ENCODE measurements at regions not wholly inside any gene's neighbourhood (a gene's known extent, or its start where the extent isn't known, plus 50 kb on each side); places are given as distances from the start of the nearest gene placed in this dataset.
A peak's percentile ranks its signal among the peaks of the same experiment; 100 is the strongest.
"Not testable (repeated sequence)": the region's sequence is repeated elsewhere in the genome, so short reads cannot be mapped to it uniquely, and the experiment has no call there.

GRCh38 chr12:125860672-125861288 is 795.5 kb downstream of the AACS start:
- peaks cover 0 to 19% (median 2%) of the 10 kb centered on the region in 5 experiments for H3K27me3 ChIP-seq (replicated peaks in 2 of 5; ENCODE audit: control insufficient read depth in 4 of 5, insufficient read depth in 5 of 5, low read length in 4 of 5)
- H3K27ac ChIP-seq (ENCODE audit: insufficient read depth in 1 of 2, low read depth in 1 of 2, low read length in 2 of 2, poor library complexity in 1 of 2, severe bottlenecking in 2 of 2) = no peak overlapping the region
- no peaks in the 10 kb centered on the region for H3K36me3 ChIP-seq (ENCODE audit: control insufficient read depth in 4 of 4, insufficient read depth in 4 of 4, low read length in 3 of 4)
- WGBS (ENCODE audit: insufficient coverage) = 90% methylated on average over 15 of the region's 17 CpGs
- POLR2A ChIA-PET = no interaction called here
- DNase-seq = no peak
- H3K4me3 ChIP-seq (ENCODE audit: control insufficient read depth in 1 of 7, extremely low read depth in 1 of 7, insufficient read depth in 4 of 7, low read depth in 2 of 7, low read length in 6 of 7) = no peak overlapping the region
- peaks cover 0 to 22% (median 3%) of the 10 kb centered on the region in 5 experiments for H3K9me3 ChIP-seq (ENCODE audit: control extremely low read depth in 1 of 5, control insufficient read depth in 4 of 5, insufficient read depth in 2 of 5, low read depth in 1 of 5, low read length in 4 of 5)
- H3K4me1 ChIP-seq (ENCODE audit: control extremely low read depth in 1 of 4, control insufficient read depth in 4 of 4, insufficient read depth in 4 of 4, low read length in 3 of 4) = peaks cover 0 to 3% (median 0%) of the 10 kb centered on the region in 4 experiments
- CTCF ChIA-PET = no interaction called here

GRCh38 chr12:125861299-125862281 is 796.4 kb downstream of the AACS start:
- H3K4me3 ChIP-seq (ENCODE audit: control insufficient read depth in 1 of 7, extremely low read depth in 1 of 7, insufficient read depth in 4 of 7, low read depth in 2 of 7, low read length in 6 of 7) = peak overlapping the region in 1 of 7 experiments; percentile 20
- no peak overlapping the region for H3K27ac ChIP-seq (ENCODE audit: insufficient read depth in 1 of 2, low read depth in 1 of 2, low read length in 2 of 2, poor library complexity in 1 of 2, severe bottlenecking in 2 of 2)
- CTCF ChIA-PET = no interaction called here

GRCh38 chr12:125865236-125865635 is 800.0 kb downstream of the AACS start:
- H3K27ac ChIP-seq (ENCODE audit: insufficient read depth in 1 of 2, low read depth in 1 of 2, low read length in 2 of 2, poor library complexity in 1 of 2, severe bottlenecking in 2 of 2); POLR2A ChIA-PET; CTCF ChIA-PET; H3K4me1 ChIP-seq (ENCODE audit: control extremely low read depth in 1 of 4, control insufficient read depth in 4 of 4, insufficient read depth in 4 of 4, low read length in 3 of 4); H3K4me3 ChIP-seq (ENCODE audit: control insufficient read depth in 1 of 7, extremely low read depth in 1 of 7, insufficient read depth in 4 of 7, low read depth in 2 of 7, low read length in 6 of 7); DNase-seq; H3K36me3 ChIP-seq (ENCODE audit: control insufficient read depth in 4 of 4, insufficient read depth in 4 of 4, low read length in 3 of 4): not testable (repeated sequence)
- H3K27me3 ChIP-seq (replicated peaks in 2 of 5; ENCODE audit: control insufficient read depth in 4 of 5, insufficient read depth in 5 of 5, low read length in 4 of 5) = peaks cover 0 to 19% (median 0%) of the 10 kb centered on the region in 5 experiments
- 93% methylated on average over 4 of the region's 6 CpGs for WGBS (ENCODE audit: insufficient coverage)
- H3K9me3 ChIP-seq (ENCODE audit: control extremely low read depth in 1 of 5, control insufficient read depth in 4 of 5, insufficient read depth in 2 of 5, low read depth in 1 of 5, low read length in 4 of 5) = peaks cover 0 to 27% (median 3%) of the 10 kb centered on the region in 5 experiments

More at GRCh38 chr12:125861299-125862281, 796.4 kb downstream of the AACS start:
- 36% methylated on average over 50 of the region's 68 CpGs for WGBS (ENCODE audit: insufficient coverage)
- Histone ChIP-seq H3K27me3 (replicated peaks in 2 of 5; ENCODE audit: control insufficient read depth in 4 of 5, insufficient read depth in 5 of 5, low read length in 4 of 5) (peaks cover 0 to 19% (median 2%) of the 10 kb centered on the region in 5 experiments), H3K9me3 (ENCODE audit: control extremely low read depth in 1 of 5, control insufficient read depth in 4 of 5, insufficient read depth in 2 of 5, low read depth in 1 of 5, low read length in 4 of 5) (peaks cover 0 to 22% (median 3%) of the 10 kb centered on the region in 5 experiments), H3K36me3 (ENCODE audit: control insufficient read depth in 4 of 4, insufficient read depth in 4 of 4, low read length in 3 of 4) (no peaks in the 10 kb centered on the region), H3K4me1 (ENCODE audit: control extremely low read depth in 1 of 4, control insufficient read depth in 4 of 4, insufficient read depth in 4 of 4, low read length in 3 of 4) (peaks cover 0 to 3% (median 0%) of the 10 kb centered on the region in 4 experiments)
- peak; percentile 8 to 36 (median 35) for DNase-seq
- POLR2A ChIA-PET = no interaction called here

GRCh38 chr12:125871811-125872594 is 806.8 kb downstream of the AACS start:
- Histone ChIP-seq H3K27me3 (replicated peaks in 2 of 5; ENCODE audit: control insufficient read depth in 4 of 5, insufficient read depth in 5 of 5, low read length in 4 of 5) (peaks cover 0 to 2% (median 0%) of the 10 kb centered on the region in 5 experiments), H3K4me3 (ENCODE audit: control insufficient read depth in 1 of 7, extremely low read depth in 1 of 7, insufficient read depth in 4 of 7, low read depth in 2 of 7, low read length in 6 of 7) (no peak overlapping the region), H3K36me3 (ENCODE audit: control insufficient read depth in 4 of 4, insufficient read depth in 4 of 4, low read length in 3 of 4) (no peaks in the 10 kb centered on the region), H3K27ac (ENCODE audit: insufficient read depth in 1 of 2, low read depth in 1 of 2, low read length in 2 of 2, poor library complexity in 1 of 2, severe bottlenecking in 2 of 2) (no peak overlapping the region), H3K4me1 (ENCODE audit: control extremely low read depth in 1 of 4, control insufficient read depth in 4 of 4, insufficient read depth in 4 of 4, low read length in 3 of 4) (no peaks in the 10 kb centered on the region), H3K9me3 (ENCODE audit: control extremely low read depth in 1 of 5, control insufficient read depth in 4 of 5, insufficient read depth in 2 of 5, low read depth in 1 of 5, low read length in 4 of 5) (peaks cover 0 to 3% (median 0%) of the 10 kb centered on the region in 5 experiments)
- no peak for DNase-seq
- ChIA-PET CTCF (no interaction called here), POLR2A (no interaction called here)
- WGBS (ENCODE audit: insufficient coverage) = 100% methylated on average over 6 of the region's 9 CpGs

- DNase-seq = no peak
- no peaks in the 10 kb centered on the region for H3K4me1 ChIP-seq (ENCODE audit: control extremely low read depth in 1 of 4, control insufficient read depth in 4 of 4, insufficient read depth in 4 of 4, low read length in 3 of 4)
- CTCF ChIA-PET = no interaction called here
- no peaks in the 10 kb centered on the region for H3K36me3 ChIP-seq (ENCODE audit: control insufficient read depth in 4 of 4, insufficient read depth in 4 of 4, low read length in 3 of 4)
- POLR2A ChIA-PET = no interaction called here
- H3K9me3 ChIP-seq (ENCODE audit: control extremely low read depth in 1 of 5, control insufficient read depth in 4 of 5, insufficient read depth in 2 of 5, low read depth in 1 of 5, low read length in 4 of 5) = no peaks in the 10 kb centered on the region
- peaks cover 0 to 2% (median 0%) of the 10 kb centered on the region in 5 experiments for H3K27me3 ChIP-seq (replicated peaks in 2 of 5; ENCODE audit: control insufficient read depth in 4 of 5, insufficient read depth in 5 of 5, low read length in 4 of 5)
- H3K4me3 ChIP-seq (ENCODE audit: control insufficient read depth in 1 of 7, extremely low read depth in 1 of 7, insufficient read depth in 4 of 7, low read depth in 2 of 7, low read length in 6 of 7) = no peak overlapping the region
- H3K27ac ChIP-seq (ENCODE audit: insufficient read depth in 1 of 2, low read depth in 1 of 2, low read length in 2 of 2, poor library complexity in 1 of 2, severe bottlenecking in 2 of 2) = no peak overlapping the region
- WGBS (ENCODE audit: insufficient coverage) = 83% methylated on average over 3 of the region's 5 CpGs
Observed at GRCh38 chr12:125873016-125873415, 807.8 kb downstream of the AACS start.

- ChIA-PET CTCF (no interaction called here), POLR2A (no interaction called here)
- no peaks in the 10 kb centered on the region for H3K9me3 ChIP-seq (ENCODE audit: control extremely low read depth in 1 of 5, control insufficient read depth in 4 of 5, insufficient read depth in 2 of 5, low read depth in 1 of 5, low read length in 4 of 5)
- no peak for DNase-seq
- H3K4me1 ChIP-seq (ENCODE audit: control extremely low read depth in 1 of 4, control insufficient read depth in 4 of 4, insufficient read depth in 4 of 4, low read length in 3 of 4) = no peaks in the 10 kb centered on the region
- H3K27ac ChIP-seq (ENCODE audit: insufficient read depth in 1 of 2, low read depth in 1 of 2, low read length in 2 of 2, poor library complexity in 1 of 2, severe bottlenecking in 2 of 2) = no peak overlapping the region
- H3K27me3 ChIP-seq (replicated peaks in 2 of 5; ENCODE audit: control insufficient read depth in 4 of 5, insufficient read depth in 5 of 5, low read length in 4 of 5) = peaks cover 0 to 2% (median 0%) of the 10 kb centered on the region in 5 experiments
- H3K36me3 ChIP-seq (ENCODE audit: control insufficient read depth in 4 of 4, insufficient read depth in 4 of 4, low read length in 3 of 4) = no peaks in the 10 kb centered on the region
- H3K4me3 ChIP-seq (ENCODE audit: control insufficient read depth in 1 of 7, extremely low read depth in 1 of 7, insufficient read depth in 4 of 7, low read depth in 2 of 7, low read length in 6 of 7) = no peak overlapping the region
- WGBS (ENCODE audit: insufficient coverage) = 53% methylated on average over 3 of the region's 4 CpGs
Observed at GRCh38 chr12:125878483-125878882, 813.2 kb downstream of the AACS start.

All from common myeloid progenitor, CD34-positive (primary cell).